AG04450 (cell line): ENCODE measurements at regions not wholly inside any gene's neighbourhood (a gene's known extent, or its start where the extent isn't known, plus 50 kb on each side); places are given as distances from the start of the nearest gene placed in this dataset.

Experiments used
- CTCF ChIA-PET: fragments of 300-600, 350-600 bp; formaldehyde crosslinking; extraction: SDS; loops from one replicate; lab custom pipeline; 2022; ENCODE audit warnings: antibody characterized with exemption, inconsistent platforms; lab: Charles Lee
- POLR2A ChIA-PET: fragments of 350-600 bp; formaldehyde crosslinking; extraction: SDS; loops from one replicate; lab custom pipeline; 2021; ENCODE audit warnings: antibody characterized with exemption, inconsistent platforms; lab: Yijun Ruan, JAX
- DNase-seq: peaks from one replicate; pipeline ENCODE4 v3.0.0-alpha.2; 2011; ENCODE audit warnings: low read depth, low spot score
- H3K27ac ChIP-seq: one replicate; pipeline ENCODE4 v1.5.1; 2012; ENCODE audit warnings: low read depth, low read length, control low read depth
- H3K27me3 ChIP-seq: one replicate; pipeline ENCODE4 v1.6.0; 2012; ENCODE audit warnings: low read length; ENCODE audit not compliant: control insufficient read depth, insufficient read depth
- H3K4me3 ChIP-seq: 2 replicates; pipeline ENCODE4 v1.5.1; 2011; ENCODE audit warnings: mild to moderate bottlenecking, low read depth, low read length, control low read depth
- H3K9me3 ChIP-seq: 2 replicates; pipeline ENCODE4 v1.5.1; 2012; ENCODE audit warnings: low read length; ENCODE audit not compliant: control insufficient read depth, insufficient read depth
- CTCF ChIP-seq: IDR thresholded peaks from 2 replicates; pipeline ENCODE4 v1.5.1; 2011; ENCODE audit warnings: low read depth, low read length, control low read depth, inconsistent platforms

GRCh38 chr11:122261546-122261945, 145.5 kb upstream of the BLID start:
- TF ChIP-seq CTCF, result no peak
- no peak for DNase-seq

GRCh38 chr11:122259195-122259821, 143.3 kb upstream of the BLID start:
- no peak overlapping the region for H3K4me3 ChIP-seq
- no peak for TF ChIP-seq CTCF
- DNase-seq, result no peak
- H3K27me3 ChIP-seq, result no peaks in the 10 kb centered on the region
- H3K27ac ChIP-seq, result no peak overlapping the region
- ChIA-PET POLR2A (no interaction called here), CTCF (no interaction called here)
- no peaks in the 10 kb centered on the region; the same call in 1 of the 2 replicates for H3K9me3 ChIP-seq

More at GRCh38 chr11:122261546-122261945, 145.5 kb upstream of the BLID start:
- no peak overlapping the region for H3K4me3 ChIP-seq
- no peak overlapping the region for H3K27ac ChIP-seq
- no peaks in the 10 kb centered on the region for H3K27me3 ChIP-seq
- no peaks in the 10 kb centered on the region for H3K9me3 ChIP-seq
- ChIA-PET CTCF (no interaction called here), POLR2A (no interaction called here)

- H3K27ac ChIP-seq, result no peak overlapping the region
- ChIA-PET POLR2A (no interaction called here), CTCF (no interaction called here)
- no peak for DNase-seq
- no peak for TF ChIP-seq CTCF
- H3K4me3 ChIP-seq, result no peak overlapping the region
- no peaks in the 10 kb centered on the region; the same call in 1 of the 2 replicates for H3K9me3 ChIP-seq
- H3K27me3 ChIP-seq, result no peaks in the 10 kb centered on the region
Observed at GRCh38 chr11:122258446-122259194, 142.6 kb upstream of the BLID start.

GRCh38 chr11:122253589-122254231, 137.7 kb upstream of the BLID start:
- CTCF ChIA-PET, result interaction anchor here (1.0 kb wide), 2 partner anchors 8 to 38 kb away, joined by 3 read pairs; no protein-coding TSS in a partner anchor
- TF ChIP-seq CTCF, result no peak
- DNase-seq, result no peak
- H3K27ac ChIP-seq, result no peak overlapping the region
- no peaks in the 10 kb centered on the region for H3K27me3 ChIP-seq
- no peak overlapping the region for H3K4me3 ChIP-seq
- POLR2A ChIA-PET, result no interaction called here
- no peaks in the 10 kb centered on the region; the same call in 1 of the 2 replicates for H3K9me3 ChIP-seq

GRCh38 chr11:122248939-122249338, 132.9 kb upstream of the BLID start:
- Histone ChIP-seq H3K4me3 (no peak overlapping the region), H3K27ac (no peak overlapping the region), H3K27me3 (no peaks in the 10 kb centered on the region), H3K9me3 (no peaks in the 10 kb centered on the region)
- DNase-seq, result no peak
- no peak for TF ChIP-seq CTCF
- ChIA-PET CTCF (no interaction called here), POLR2A (no interaction called here)
